Pulmonary artery endothelial cell (primary cell): ENCODE measurements at regions not wholly inside any gene's neighbourhood (a gene's known extent, or its start where the extent isn't known, plus 50 kb on each side); places are given as distances from the start of the nearest gene placed in this dataset.
"Not testable (repeated sequence)": the region's sequence is repeated elsewhere in the genome, so short reads cannot be mapped to it uniquely, and the experiment has no call there.

ENCODE experiments used
- DNase-seq: peaks from one replicate; pipeline ENCODE4 v3.0.0-alpha.2; 2011; ENCODE audit warnings: low read depth, low spot score

GRCh38 chr5:136622747-136623146, 257.4 kb upstream of the TRPC7 start:
- no peak for DNase-seq

- no peak for DNase-seq
These were observed 256.4 kb upstream of the TRPC7 start for GRCh38 chr5:136621743-136622142.

GRCh38 chr5:136620621-136621020, 255.3 kb upstream of the TRPC7 start:
- no peak for DNase-seq

- peak; percentile 90 for DNase-seq
These were observed 254.7 kb upstream of the TRPC7 start for GRCh38 chr5:136620016-136620419.

- DNase-seq, result peak; percentile 26
These were observed 254.2 kb upstream of the TRPC7 start for GRCh38 chr5:136619556-136619955.

- no peak for DNase-seq
These were observed 250.1 kb upstream of the TRPC7 start for GRCh38 chr5:136615251-136616119.

- DNase-seq, result no peak
These were observed 247.9 kb upstream of the TRPC7 start for GRCh38 chr5:136613230-136613629.

GRCh38 chr5:136605638-136606037, 240.3 kb upstream of the TRPC7 start:
- no peak for DNase-seq

- DNase-seq, result no peak
These were observed 235.0 kb upstream of the TRPC7 start for GRCh38 chr5:136600306-136600705.

- DNase-seq, result no peak
These were observed 233.6 kb upstream of the TRPC7 start for GRCh38 chr5:136598802-136599404.

- no peak for DNase-seq
These were observed 229.1 kb upstream of the TRPC7 start for GRCh38 chr5:136594416-136594815.

- DNase-seq, result no peak
These were observed 225.2 kb upstream of the TRPC7 start for GRCh38 chr5:136590581-136590980.

GRCh38 chr5:136586196-136586595, 220.9 kb upstream of the TRPC7 start:
- DNase-seq, result no peak

GRCh38 chr5:136584474-136584873, 219.1 kb upstream of the TRPC7 start:
- no peak for DNase-seq

GRCh38 chr5:136579238-136579637, 213.9 kb upstream of the TRPC7 start:
- no peak for DNase-seq

- DNase-seq, result not testable (repeated sequence)
These were observed 204.5 kb upstream of the TRPC7 start for GRCh38 chr5:136569875-136570274.

GRCh38 chr5:136565457-136565856, 200.1 kb upstream of the TRPC7 start:
- not testable (repeated sequence) for DNase-seq

GRCh38 chr5:136565050-136565449, 199.7 kb upstream of the TRPC7 start:
- not testable (repeated sequence) for DNase-seq

- DNase-seq, result not testable (repeated sequence)
These were observed 199.1 kb upstream of the TRPC7 start for GRCh38 chr5:136564431-136564830.

GRCh38 chr5:136563489-136563888, 198.1 kb upstream of the TRPC7 start:
- no peak for DNase-seq

GRCh38 chr5:136560126-136560525, 194.8 kb upstream of the TRPC7 start:
- no peak for DNase-seq

- no peak for DNase-seq
These were observed 194.3 kb upstream of the TRPC7 start for GRCh38 chr5:136559651-136560050.

GRCh38 chr5:136547096-136547495, 181.8 kb upstream of the TRPC7 start:
- not testable (repeated sequence) for DNase-seq
